ENCODE measurements at regions not wholly inside any gene's neighbourhood (a gene's known extent, or its start where the extent isn't known, plus 50 kb on each side); places are given as distances from the start of the nearest gene placed in this dataset.

GRCh38 chr1:192513196-192513595 is 62.4 kb upstream of the RGS1 start:
- ChIA-PET RAD21 (ENCODE audit: unreplicated experiment) (interaction anchor here (1.0 to 11.6 kb wide), 7 partner anchors 30 to 95 kb away, joined by 3 to 288 read pairs (median 21); no protein-coding TSS in a partner anchor), CTCF (interaction anchor here (0.6 to 9.9 kb wide), 7 partner anchors 12 to 100 kb away, joined by 3 to 78 read pairs (median 7); no protein-coding TSS in a partner anchor), POLR2A (interaction anchor here (1.1 to 11.6 kb wide), 3 partner anchors 32 to 45 kb away, joined by 4 to 123 read pairs (median 12); no protein-coding TSS in a partner anchor), SMC1A (ENCODE audit: uncharacterized antibody, unreplicated experiment) (interaction anchor here (0.8 to 4.4 kb wide), 17 partner anchors 14 to 98 kb away, joined by 3 to 31 read pairs (median 5); no protein-coding TSS in a partner anchor)
- Histone ChIP-seq H3K9ac (ENCODE audit: control insufficient read depth, insufficient read depth, low read length) (no peak overlapping the region), H3K9me3 (replicated peaks; ENCODE audit: control insufficient read depth, insufficient read depth, low read length) (no peaks in the 10 kb centered on the region; the same call in 1 of the 3 replicates), H3K4me3 (no peak overlapping the region), H3K79me2 (ENCODE audit: control insufficient read depth, insufficient read depth, low read length) (no peaks in the 10 kb centered on the region), H3K4me1 (ENCODE audit: control insufficient read depth, insufficient read depth, low read length) (peaks cover 22% of the 10 kb centered on the region; the same call in 1 of the 2 replicates), H4K20me1 (ENCODE audit: control insufficient read depth, insufficient read depth) (no peaks in the 10 kb centered on the region), H3K27me3 (replicated peaks in 1 of 2; ENCODE audit: control insufficient read depth in 2 of 2, insufficient read depth in 2 of 2, low read length in 1 of 2) (no peaks in the 10 kb centered on the region), H2AFZ (ENCODE audit: control insufficient read depth, low read depth, low read length) (no peak overlapping the region), H3K36me3 (ENCODE audit: control insufficient read depth in 2 of 2, insufficient read depth in 2 of 2, low read length in 1 of 2) (no peaks in the 10 kb centered on the region), H3K27ac (ENCODE audit: control insufficient read depth, insufficient read depth) (no peak overlapping the region), H3K4me2 (ENCODE audit: control insufficient read depth, insufficient read depth) (no peak overlapping the region)
- DNase-seq (ENCODE audit: low read depth, low spot score) (no peak), ATAC-seq (no peak), FAIRE-seq (no peak)
- intact Hi-C loops (cut with micrococcal nuclease; ENCODE audit: unreplicated experiment) = no loop called here
- no TSS peak for BruUV-seq (replicated peaks)
- in situ Hi-C loops (cut with MboI) = loop anchor here (5.0 kb wide), 1 partner anchor 36 kb away; no protein-coding TSS in a partner anchor
- TF ChIP-seq ZNF207 (IDR thresholded peaks at IDR 0.05; ENCODE audit: borderline replicate concordance) (no peak), ETV6 (conservative IDR thresholded peaks at IDR 0.05 in 1 of 2, IDR thresholded peaks at IDR 0.05 in 1 of 2; ENCODE audit: borderline replicate concordance in 1 of 2, low read depth in 1 of 2) (peak in 1 of 2 experiments; percentile 78; a peak in 2 of 4 replicates)
- 100% methylated on average over 1 of the region's 1 CpG for WGBS (ENCODE audit: insufficient coverage, insufficient replicate concordance, low lambda C conversion rate, missing lambda C conversion rate)

DNA sequence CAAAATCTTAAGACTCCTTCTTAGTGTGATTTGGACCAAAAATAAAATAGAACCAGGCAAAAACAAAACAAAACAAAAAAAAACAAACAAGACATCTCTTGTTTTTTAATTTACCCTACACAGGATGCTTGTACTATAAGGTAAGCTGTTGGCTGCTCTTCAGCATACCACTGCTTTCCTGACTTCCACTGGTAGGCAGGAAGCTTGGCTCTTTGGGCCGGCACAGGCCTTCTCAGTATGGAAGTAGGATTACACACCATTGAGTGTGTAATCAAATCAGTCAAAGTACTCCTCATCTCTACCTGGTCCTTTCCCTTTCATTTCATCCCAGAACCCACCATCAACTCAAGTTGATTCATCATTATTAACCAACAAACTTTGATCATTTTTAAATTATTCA is 61.9 kb upstream of the RGS1 start:
- WGBS (ENCODE audit: insufficient coverage, insufficient replicate concordance, low lambda C conversion rate, missing lambda C conversion rate) = 100% methylated on average over 1 of the region's 1 CpG
- Histone ChIP-seq H3K4me3 (no peak overlapping the region), H3K4me1 (ENCODE audit: control insufficient read depth, insufficient read depth, low read length) (peaks cover 22% of the 10 kb centered on the region; the same call in 1 of the 2 replicates), H4K20me1 (ENCODE audit: control insufficient read depth, insufficient read depth) (no peaks in the 10 kb centered on the region), H3K79me2 (ENCODE audit: control insufficient read depth, insufficient read depth, low read length) (no peaks in the 10 kb centered on the region), H3K9me3 (replicated peaks; ENCODE audit: control insufficient read depth, insufficient read depth, low read length) (no peaks in the 10 kb centered on the region; the same call in 1 of the 3 replicates), H3K9ac (ENCODE audit: control insufficient read depth, insufficient read depth, low read length) (no peak overlapping the region), H3K4me2 (ENCODE audit: control insufficient read depth, insufficient read depth) (no peak overlapping the region), H3K36me3 (ENCODE audit: control insufficient read depth in 2 of 2, insufficient read depth in 2 of 2, low read length in 1 of 2) (no peaks in the 10 kb centered on the region), H3K27ac (ENCODE audit: control insufficient read depth, insufficient read depth) (no peak overlapping the region), H2AFZ (ENCODE audit: control insufficient read depth, low read depth, low read length) (no peak overlapping the region), H3K27me3 (replicated peaks in 1 of 2; ENCODE audit: control insufficient read depth in 2 of 2, insufficient read depth in 2 of 2, low read length in 1 of 2) (no peaks in the 10 kb centered on the region)
- ChIA-PET POLR2A (interaction anchor here (1.1 to 11.6 kb wide), 3 partner anchors 32 to 44 kb away, joined by 4 to 123 read pairs (median 12); no protein-coding TSS in a partner anchor), CTCF (interaction anchor here (0.6 to 9.9 kb wide), 6 partner anchors 11 to 99 kb away, joined by 3 to 78 read pairs (median 6); no protein-coding TSS in a partner anchor), RAD21 (ENCODE audit: unreplicated experiment) (interaction anchor here (1.0 to 11.6 kb wide), 7 partner anchors 29 to 94 kb away, joined by 3 to 288 read pairs (median 21); no protein-coding TSS in a partner anchor), SMC1A (ENCODE audit: uncharacterized antibody, unreplicated experiment) (interaction anchor here (0.8 to 4.4 kb wide), 17 partner anchors 14 to 97 kb away, joined by 3 to 31 read pairs (median 5); no protein-coding TSS in a partner anchor)
- intact Hi-C loops (cut with micrococcal nuclease; ENCODE audit: unreplicated experiment) = no loop called here
- ATAC-seq (no peak), DNase-seq (ENCODE audit: low read depth, low spot score) (no peak), FAIRE-seq (no peak)
- TF ChIP-seq SMAD1 (IDR thresholded peaks at IDR 0.05; ENCODE audit: low read depth, partially characterized antibody) (no peak), HDGF (IDR thresholded peaks at IDR 0.05) (no peak), SKIL (IDR thresholded peaks at IDR 0.05; ENCODE audit: low read depth, poor library complexity, severe bottlenecking) (no peak), ZNF384 (IDR thresholded peaks at IDR 0.05; ENCODE audit: borderline replicate concordance, low read depth, low read length) (no peak), MEF2B (IDR thresholded peaks at IDR 0.05; ENCODE audit: partially characterized antibody, poor library complexity, severe bottlenecking) (no peak), HSF1 (IDR thresholded peaks at IDR 0.05; ENCODE audit: low read depth, low read length) (no peak), POU2F2 (IDR thresholded peaks at IDR 0.05; ENCODE audit: borderline replicate concordance, low read depth, low read length) (no peak)
- TF ChIP-seq, protein P1, sequence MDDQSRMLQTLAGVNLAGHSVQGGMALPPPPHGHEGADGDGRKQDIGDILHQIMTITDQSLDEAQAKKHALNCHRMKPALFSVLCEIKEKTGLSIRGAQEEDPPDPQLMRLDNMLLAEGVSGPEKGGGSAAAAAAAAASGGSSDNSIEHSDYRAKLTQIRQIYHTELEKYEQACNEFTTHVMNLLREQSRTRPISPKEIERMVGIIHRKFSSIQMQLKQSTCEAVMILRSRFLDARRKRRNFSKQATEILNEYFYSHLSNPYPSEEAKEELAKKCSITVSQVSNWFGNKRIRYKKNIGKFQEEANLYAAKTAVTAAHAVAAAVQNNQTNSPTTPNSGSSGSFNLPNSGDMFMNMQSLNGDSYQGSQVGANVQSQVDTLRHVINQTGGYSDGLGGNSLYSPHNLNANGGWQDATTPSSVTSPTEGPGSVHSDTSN (IDR thresholded peaks at IDR 0.05; ENCODE audit: insufficient replicate concordance, low read depth, low read length) = no peak
- in situ Hi-C loops (cut with MboI) = loop anchor here (5.0 kb wide), 1 partner anchor 36 kb away; no protein-coding TSS in a partner anchor
- no TSS peak for BruUV-seq (replicated peaks)
